ENCODE measurements at regions not wholly inside any gene's neighbourhood (a gene's known extent, or its start where the extent isn't known, plus 50 kb on each side); places are given as distances from the start of the nearest gene placed in this dataset.

GRCh38 chr7:125727215-125727614 lies 797.6 kb upstream of the POT1 start:
- DNase-seq (ENCODE audit: low read depth, low spot score): no peak
- H3K4me3 ChIP-seq (ENCODE audit: low read depth, low read length): no peak overlapping the region
- TF ChIP-seq CTCF (IDR thresholded peaks at IDR 0.05; ENCODE audit: low read depth, low read length): no peak
- in situ Hi-C loops (cut with HindIII; ENCODE audit: low sequenced_read_pairs): no loop called here

GRCh38 chr7:125695626-125696025 lies 766.0 kb upstream of the POT1 start:
- no peak overlapping the region for H3K4me3 ChIP-seq (ENCODE audit: low read depth, low read length)
- no peak for DNase-seq (ENCODE audit: low read depth, low spot score)
- TF ChIP-seq CTCF (IDR thresholded peaks at IDR 0.05; ENCODE audit: low read depth, low read length): no peak
- in situ Hi-C loops (cut with HindIII; ENCODE audit: low sequenced_read_pairs): no loop called here

GRCh38 chr7:125683156-125683555 lies 753.5 kb upstream of the POT1 start:
- no peak overlapping the region for H3K4me3 ChIP-seq (ENCODE audit: low read depth, low read length)
- in situ Hi-C loops (cut with HindIII; ENCODE audit: low sequenced_read_pairs): no loop called here
- TF ChIP-seq CTCF (IDR thresholded peaks at IDR 0.05; ENCODE audit: low read depth, low read length): no peak
- no peak for DNase-seq (ENCODE audit: low read depth, low spot score)

GRCh38 chr7:125681508-125681907 lies 751.9 kb upstream of the POT1 start:
- no peak for DNase-seq (ENCODE audit: low read depth, low spot score)
- no peak for TF ChIP-seq CTCF (IDR thresholded peaks at IDR 0.05; ENCODE audit: low read depth, low read length)
- in situ Hi-C loops (cut with HindIII; ENCODE audit: low sequenced_read_pairs): no loop called here
- H3K4me3 ChIP-seq (ENCODE audit: low read depth, low read length): no peak overlapping the region

GRCh38 chr7:125678771-125679170 lies 749.1 kb upstream of the POT1 start:
- no peak for TF ChIP-seq CTCF (IDR thresholded peaks at IDR 0.05; ENCODE audit: low read depth, low read length)
- in situ Hi-C loops (cut with HindIII; ENCODE audit: low sequenced_read_pairs): no loop called here
- H3K4me3 ChIP-seq (ENCODE audit: low read depth, low read length): no peak overlapping the region
- DNase-seq (ENCODE audit: low read depth, low spot score): no peak

- DNase-seq (ENCODE audit: low read depth, low spot score): no peak
- in situ Hi-C loops (cut with HindIII; ENCODE audit: low sequenced_read_pairs): no loop called here
- TF ChIP-seq CTCF (IDR thresholded peaks at IDR 0.05; ENCODE audit: low read depth, low read length): no peak
- H3K4me3 ChIP-seq (ENCODE audit: low read depth, low read length): no peak overlapping the region
Observed at GRCh38 chr7:125675640-125676039, 746.0 kb upstream of the POT1 start.

GRCh38 chr7:125675169-125675568 lies 745.5 kb upstream of the POT1 start:
- no peak for TF ChIP-seq CTCF (IDR thresholded peaks at IDR 0.05; ENCODE audit: low read depth, low read length)
- in situ Hi-C loops (cut with HindIII; ENCODE audit: low sequenced_read_pairs): no loop called here
- DNase-seq (ENCODE audit: low read depth, low spot score): no peak
- no peak overlapping the region for H3K4me3 ChIP-seq (ENCODE audit: low read depth, low read length)
